Endothelial cell of umbilical vein (primary cell): ENCODE measurements at regions not wholly inside any gene's neighbourhood (a gene's known extent, or its start where the extent isn't known, plus 50 kb on each side); places are given as distances from the start of the nearest gene placed in this dataset.

Source experiments
- BruUV-seq: library from RNA; stranded (reverse); fragments of 400-500 nt; replicated peaks from 2 replicates; lab custom pipeline; 2021; lab: Mats Ljungman, UMichigan
- CTCF ChIA-PET: fragments of 300-600, 350-600 bp; sonication (Branson Sonifier 250); formaldehyde crosslinking; loops from one replicate; lab custom pipeline; 2021; ENCODE audit warnings: antibody characterized with exemption, inconsistent platforms; lab: Charles Lee
- POLR2A ChIA-PET: fragments of 300-600, 350-600 bp; sonication (Branson Sonifier 250); formaldehyde crosslinking; loops from one replicate; lab custom pipeline; 2021; ENCODE audit warnings: antibody characterized with exemption, inconsistent platforms; lab: Charles Lee
- DNase-seq: peaks from one replicate; pipeline ENCODE4 v3.0.0-alpha.2; 2011; ENCODE audit warnings: low read depth, low spot score
- FAIRE-seq: peaks from 2 replicates; lab custom pipeline; 2011; peaks lifted over from hg19 to GRCh38; lab: Jason Lieb, UNC
- H2AFZ ChIP-seq: 2 replicates; pipeline ENCODE4 v1.6.0; 2012; ENCODE audit warnings: low read depth, low read length, control low read depth, inconsistent platforms
- H3K27ac ChIP-seq: 2 replicates; pipeline ENCODE4 v1.5.1; 2011; ENCODE audit warnings: low read depth, mild to moderate bottlenecking, control low read depth, low read length, moderate library complexity; ENCODE audit not compliant: insufficient read depth
- H3K27me3 ChIP-seq, 2 experiments: 2 replicates each; pipeline versions ENCODE4 v1.6.0 to v1.6.1; 2011; ENCODE audit warnings: low read length in 2 of 2, mixed read lengths in 1 of 2; ENCODE audit not compliant: control insufficient read depth in 2 of 2, insufficient read depth in 2 of 2
- H3K36me3 ChIP-seq, 2 experiments: 2 replicates in 1 of 2; 3 replicates in 1 of 2; pipeline ENCODE4 v1.5.1; 2011; ENCODE audit warnings: low read length in 2 of 2, mild to moderate bottlenecking in 1 of 2, moderate library complexity in 1 of 2; ENCODE audit not compliant: control insufficient read depth in 2 of 2, insufficient read depth in 2 of 2; ENCODE audit errors: extremely low read depth in 1 of 2
- H3K4me1 ChIP-seq: 3 replicates; pipeline ENCODE4 v1.5.1; 2011; ENCODE audit warnings: mild to moderate bottlenecking, low read length; ENCODE audit not compliant: control insufficient read depth, insufficient read depth; ENCODE audit errors: extremely low read depth
- H3K4me2 ChIP-seq: 2 replicates; pipeline ENCODE4 v1.6.1; 2011; ENCODE audit warnings: low read length, control low read depth, mixed read lengths; ENCODE audit not compliant: insufficient read depth
- H3K4me3 ChIP-seq, 3 experiments: fragments of 200-600 bp in 1 of 3; sonication (generic), shearing (Covaris generic) in 1 of 3; replicated peaks in 1 of 3; 2 replicates each; pipeline ENCODE4 v1.5.1; 2011 to 2016; ENCODE audit warnings: control low read depth in 3 of 3, low read length in 3 of 3, mild to moderate bottlenecking in 2 of 3, inconsistent platforms in 1 of 3, low read depth in 1 of 3, moderate library complexity in 1 of 3; ENCODE audit not compliant: insufficient read depth in 1 of 3
- H3K79me2 ChIP-seq: 2 replicates; pipeline ENCODE4 v1.6.0; 2012; ENCODE audit warnings: low read length, inconsistent platforms; ENCODE audit not compliant: control insufficient read depth, insufficient read depth
- H3K9ac ChIP-seq: replicated peaks from 2 replicates; pipeline ENCODE3; 2011; ENCODE audit warnings: low read length, control low read depth; ENCODE audit not compliant: insufficient read depth; ENCODE audit errors: extremely low read depth
- H3K9me1 ChIP-seq: replicated peaks from 3 replicates; pipeline ENCODE4 v1.6.0; 2011; ENCODE audit warnings: mild to moderate bottlenecking, low read length; ENCODE audit not compliant: control insufficient read depth, insufficient read depth; ENCODE audit errors: extremely low read depth
- H3K9me3 ChIP-seq: replicated peaks from 2 replicates; pipeline ENCODE4 v1.5.1; 2012; ENCODE audit warnings: low read length, inconsistent platforms; ENCODE audit not compliant: control insufficient read depth, insufficient read depth
- H4K20me1 ChIP-seq: replicated peaks from 2 replicates; pipeline ENCODE3; 2011; ENCODE audit warnings: mild to moderate bottlenecking, low read length; ENCODE audit not compliant: control insufficient read depth, insufficient read depth; ENCODE audit errors: extremely low read depth
- EZH2 ChIP-seq: IDR thresholded peaks from 2 replicates; pipeline ENCODE4 v1.6.1; 2012; ENCODE audit warnings: borderline replicate concordance, low read depth, mild to moderate bottlenecking, moderate library complexity, low read length, inconsistent platforms; ENCODE audit not compliant: severe bottlenecking
- FOS ChIP-seq: IDR thresholded peaks from 2 replicates; pipeline ENCODE4 v1.6.1; 2011; ENCODE audit warnings: mild to moderate bottlenecking, low read length, moderate library complexity, borderline replicate concordance; ENCODE audit not compliant: insufficient read depth
- GATA2 ChIP-seq: IDR thresholded peaks from 2 replicates; pipeline ENCODE4 v1.7.0; 2011; ENCODE audit warnings: low read depth, mild to moderate bottlenecking, moderate library complexity, mixed read lengths, low read length; ENCODE audit not compliant: insufficient read length, insufficient read depth
- JUN ChIP-seq: IDR thresholded peaks from 2 replicates; pipeline ENCODE4 v1.6.1; 2011; ENCODE audit warnings: borderline replicate concordance, low read depth; ENCODE audit not compliant: insufficient read length, insufficient read depth
- POLR2AphosphoS5 ChIP-seq: IDR thresholded peaks from 2 replicates; pipeline ENCODE4 v1.6.1; 2012; ENCODE audit warnings: low read depth, mild to moderate bottlenecking, control low read depth, low read length, moderate library complexity; ENCODE audit not compliant: insufficient read depth
- dilution Hi-C: fragments of 300-500 bp; cut with MboI; formaldehyde crosslinking; loops from one replicate; pipeline ENCODE4 v1.15.0; 2019; ENCODE audit warnings: low sequenced_read_pairs; ENCODE audit not compliant: extremely low pct_ligation_motif_present
- intact Hi-C: fragments of 100-400 bp; cut with micrococcal nuclease; formaldehyde crosslinking; loops from one replicate; pipeline ENCODE4 v1.10.0; 2022

DNA sequence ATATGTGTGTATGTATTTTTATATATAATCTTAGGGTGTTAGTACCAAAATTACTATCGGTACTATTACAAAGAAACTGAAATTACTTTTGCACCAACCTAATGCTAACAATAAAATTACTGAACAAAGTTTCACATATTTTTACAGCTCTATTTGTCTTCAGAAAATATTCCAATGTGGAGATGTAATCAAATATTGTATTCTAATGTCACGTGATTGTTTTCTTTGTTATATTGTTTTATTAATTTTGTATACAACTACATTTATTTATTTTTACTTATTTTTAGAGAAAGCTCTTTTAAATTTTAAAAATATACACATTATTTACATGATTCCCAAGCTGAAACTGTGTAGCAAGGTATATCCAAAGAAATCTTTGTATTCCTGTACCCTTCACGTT, 227.1 kb upstream of the KLF12 start:
- no peaks in the 10 kb centered on the region for H3K9me3 ChIP-seq
- intact Hi-C loops (no loop called here), dilution Hi-C loops (no loop called here)
- no peak overlapping the region for H3K4me3 ChIP-seq
- H3K27ac ChIP-seq, result no peak overlapping the region
- no peaks in the 10 kb centered on the region for H3K36me3 ChIP-seq
- no peak for DNase-seq
- H4K20me1 ChIP-seq, result no peaks in the 10 kb centered on the region
- CTCF ChIA-PET, result no interaction called here
- POLR2A ChIA-PET, result no interaction called here
- H3K27me3 ChIP-seq, result no peaks in the 10 kb centered on the region
- H2AFZ ChIP-seq, result no peak overlapping the region
- H3K9me1 ChIP-seq, result no peaks in the 10 kb centered on the region
- TF ChIP-seq JUN (no peak), FOS (no peak)
- H3K9ac ChIP-seq, result no peak overlapping the region
- FAIRE-seq, result no peak
- H3K4me1 ChIP-seq, result no peaks in the 10 kb centered on the region
- H3K79me2 ChIP-seq, result no peaks in the 10 kb centered on the region
- no peak overlapping the region for H3K4me2 ChIP-seq
- no TSS peak for BruUV-seq

DNA sequence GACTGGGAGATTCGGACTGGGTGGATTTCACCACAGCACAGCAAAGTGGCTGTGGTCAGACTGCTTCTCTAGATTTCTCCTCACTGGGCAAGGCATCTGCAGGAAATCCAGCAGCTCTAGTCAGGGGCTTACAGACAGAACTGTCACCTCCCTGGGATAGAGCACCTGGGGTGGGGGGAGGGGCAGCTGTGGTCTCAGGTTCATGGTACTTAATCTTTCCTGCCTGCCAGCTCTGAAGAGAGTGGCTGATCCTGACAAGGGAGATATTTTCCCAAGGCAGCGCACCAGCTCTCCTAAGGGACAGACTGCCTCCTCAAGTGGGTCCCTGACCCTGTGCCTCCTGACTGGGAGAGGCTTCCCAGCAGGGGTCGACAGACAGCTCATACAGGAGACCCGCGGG, 212.8 kb upstream of the KLF12 start:
- POLR2A ChIA-PET, result no interaction called here
- H3K36me3 ChIP-seq, result no peaks in the 10 kb centered on the region
- H2AFZ ChIP-seq, result no peak overlapping the region
- CTCF ChIA-PET, result no interaction called here
- H3K4me2 ChIP-seq, result no peak overlapping the region
- H3K27me3 ChIP-seq, result no peaks in the 10 kb centered on the region
- no peak for FAIRE-seq
- H3K9ac ChIP-seq, result no peak overlapping the region
- TF ChIP-seq GATA2 (no peak), EZH2 (no peak), POLR2AphosphoS5 (no peak)
- H3K27ac ChIP-seq, result no peak overlapping the region
- BruUV-seq, result no TSS peak
- no peaks in the 10 kb centered on the region for H3K9me1 ChIP-seq
- intact Hi-C loops, result no loop called here
- DNase-seq, result no peak
- dilution Hi-C loops, result no loop called here
- no peaks in the 10 kb centered on the region for H3K4me1 ChIP-seq
- no peaks in the 10 kb centered on the region for H3K9me3 ChIP-seq
- no peaks in the 10 kb centered on the region for H3K79me2 ChIP-seq
- no peaks in the 10 kb centered on the region for H4K20me1 ChIP-seq
- H3K4me3 ChIP-seq, result no peak overlapping the region
